Endothelial cell (in vitro differentiated cells): ENCODE measurements at regions not wholly inside any gene's neighbourhood (a gene's known extent, or its start where the extent isn't known, plus 50 kb on each side); places are given as distances from the start of the nearest gene placed in this dataset.

Source experiments
- DNase-seq: peaks from one replicate; pipeline ENCODE4 v3.0.0; 2021; ENCODE audit warnings: low spot score
- H3K27ac Mint-ChIP-seq: one replicate; pipeline ENCODE4 v1.8.0; 2021; ENCODE audit warnings: mixed read lengths, inconsistent platforms; ENCODE audit not compliant: unreplicated experiment
- H3K27me3 Mint-ChIP-seq: one replicate; pipeline ENCODE4 v1.8.0; 2021; ENCODE audit warnings: mild to moderate bottlenecking, moderate library complexity, mixed read lengths, inconsistent platforms; ENCODE audit not compliant: unreplicated experiment
- H3K36me3 Mint-ChIP-seq: one replicate; pipeline ENCODE4 v1.8.0; 2021; ENCODE audit warnings: mild to moderate bottlenecking, low read depth, mixed read lengths, inconsistent platforms; ENCODE audit not compliant: unreplicated experiment
- H3K4me1 Mint-ChIP-seq: one replicate; pipeline ENCODE4 v1.8.0; 2021; ENCODE audit warnings: mild to moderate bottlenecking, mixed read lengths, inconsistent platforms; ENCODE audit not compliant: unreplicated experiment
- H3K4me3 Mint-ChIP-seq: one replicate; pipeline ENCODE4 v1.8.0; 2021; ENCODE audit warnings: mild to moderate bottlenecking, mixed read lengths, inconsistent platforms; ENCODE audit not compliant: unreplicated experiment
- H3K9me3 Mint-ChIP-seq: one replicate; pipeline ENCODE4 v1.8.0; 2021; ENCODE audit warnings: mixed read lengths, inconsistent platforms; ENCODE audit not compliant: unreplicated experiment
- CTCF ChIP-seq: fragments of 200-600 bp; sonication (generic); IDR thresholded peaks from one replicate; pipeline ENCODE4 v1.5.0; 2021; ENCODE audit warnings: antibody characterized with exemption; ENCODE audit not compliant: unreplicated experiment

GRCh38 chr21:29407571-29407970 is 108.8 kb downstream of the BACH1 start:
- peaks cover 8% of the 10 kb centered on the region for H3K36me3 Mint-ChIP-seq
- no peaks in the 10 kb centered on the region for H3K4me1 Mint-ChIP-seq
- H3K4me3 Mint-ChIP-seq, result no peak overlapping the region
- H3K9me3 Mint-ChIP-seq, result peaks cover 3% of the 10 kb centered on the region
- DNase-seq, result no peak
- H3K27ac Mint-ChIP-seq, result no peak overlapping the region
- TF ChIP-seq CTCF, result no peak
- H3K27me3 Mint-ChIP-seq, result peaks cover 6% of the 10 kb centered on the region

GRCh38 chr21:29413683-29414082 is 115.0 kb downstream of the BACH1 start:
- no peaks in the 10 kb centered on the region for H3K36me3 Mint-ChIP-seq
- H3K4me1 Mint-ChIP-seq, result no peaks in the 10 kb centered on the region
- peaks cover 6% of the 10 kb centered on the region for H3K27me3 Mint-ChIP-seq
- no peak for TF ChIP-seq CTCF
- no peak overlapping the region for H3K4me3 Mint-ChIP-seq
- no peaks in the 10 kb centered on the region for H3K9me3 Mint-ChIP-seq
- DNase-seq, result no peak
- no peak overlapping the region for H3K27ac Mint-ChIP-seq

GRCh38 chr21:29416268-29416667 is 117.5 kb downstream of the BACH1 start:
- Mint-ChIP-seq H3K27ac (no peak overlapping the region), H3K4me3 (no peak overlapping the region), H3K36me3 (no peaks in the 10 kb centered on the region), H3K27me3 (peaks cover 6% of the 10 kb centered on the region), H3K9me3 (no peaks in the 10 kb centered on the region), H3K4me1 (no peaks in the 10 kb centered on the region)
- no peak for DNase-seq
- TF ChIP-seq CTCF, result no peak

- DNase-seq, result no peak
- no peak for TF ChIP-seq CTCF
- Mint-ChIP-seq H3K4me1 (no peaks in the 10 kb centered on the region), H3K36me3 (no peaks in the 10 kb centered on the region), H3K4me3 (no peak overlapping the region), H3K27ac (no peak overlapping the region), H3K9me3 (no peaks in the 10 kb centered on the region), H3K27me3 (peaks cover 2% of the 10 kb centered on the region)
These were observed 120.1 kb downstream of the BACH1 start for GRCh38 chr21:29418813-29419212.

- Mint-ChIP-seq H3K9me3 (no peaks in the 10 kb centered on the region), H3K4me3 (no peak overlapping the region), H3K27me3 (peaks cover 2% of the 10 kb centered on the region), H3K27ac (no peak overlapping the region), H3K36me3 (no peaks in the 10 kb centered on the region), H3K4me1 (no peaks in the 10 kb centered on the region)
- DNase-seq, result no peak
- no peak for TF ChIP-seq CTCF
These were observed 120.7 kb downstream of the BACH1 start for GRCh38 chr21:29419422-29419821.
